Smooth muscle cell (in vitro differentiated cells): ENCODE measurements at regions not wholly inside any gene's neighbourhood (a gene's known extent, or its start where the extent isn't known, plus 50 kb on each side); places are given as distances from the start of the nearest gene placed in this dataset.

Experiments
- DNase-seq: peaks from one replicate; lab custom pipeline; 2025; ENCODE audit not compliant: unreplicated experiment; lab: John Stamatoyannopoulos, UW
- H2AFZ ChIP-seq: fragments of 200-600 bp; sonication (generic); 2 replicates; pipeline ENCODE4 v1.6.0; 2016; ENCODE audit warnings: antibody characterized with exemption, low read depth, mild to moderate bottlenecking
- H3F3A ChIP-seq: fragments of 200-600 bp; sonication (generic); 2 replicates; pipeline ENCODE4 v1.6.0; 2017; ENCODE audit warnings: antibody characterized with exemption, low read depth
- H3K27ac ChIP-seq: fragments of 200-600 bp; sonication (generic); 2 replicates; pipeline ENCODE4 v1.5.1; 2016; ENCODE audit warnings: low read depth, mild to moderate bottlenecking
- H3K27me3 ChIP-seq: fragments of 200-600 bp; sonication (generic); 2 replicates; pipeline ENCODE4 v1.6.1; 2016; ENCODE audit warnings: low read depth, mild to moderate bottlenecking
- H3K36me3 ChIP-seq: fragments of 200-600 bp; sonication (generic); 2 replicates; pipeline ENCODE4 v1.5.1; 2016; ENCODE audit warnings: low read depth
- H3K4me1 ChIP-seq: fragments of 200-600 bp; sonication (generic); 2 replicates; pipeline ENCODE4 v1.5.1; 2016; ENCODE audit warnings: low read depth
- H3K4me2 ChIP-seq: fragments of 200-600 bp; sonication (generic); 2 replicates; pipeline ENCODE4 v1.6.0; 2016; ENCODE audit warnings: mild to moderate bottlenecking
- H3K4me3 ChIP-seq: fragments of 200-600 bp; sonication (generic); 2 replicates; pipeline ENCODE4 v1.5.1; 2016; ENCODE audit warnings: mild to moderate bottlenecking
- H3K79me2 ChIP-seq: fragments of 200-600 bp; sonication (generic); 2 replicates; pipeline ENCODE4 v1.6.0; 2016; ENCODE audit warnings: low read depth, mild to moderate bottlenecking
- H3K9ac ChIP-seq: fragments of 200-600 bp; sonication (generic); 2 replicates; pipeline ENCODE4 v1.6.0; 2016; ENCODE audit warnings: low read depth
- H3K9me3 ChIP-seq: fragments of 200-600 bp; sonication (generic); replicated peaks from 2 replicates; pipeline ENCODE4 v1.5.1; 2016; ENCODE audit warnings: low read depth
- H4K20me1 ChIP-seq: fragments of 200-600 bp; sonication (generic); 2 replicates; pipeline ENCODE4 v1.6.0; 2016; ENCODE audit warnings: low read depth
- CTCF ChIP-seq: fragments of 200-600 bp; sonication (generic); IDR thresholded peaks from 2 replicates; pipeline ENCODE4 v1.5.1; 2017; ENCODE audit warnings: borderline replicate concordance, mild to moderate bottlenecking, antibody characterized with exemption; ENCODE audit not compliant: insufficient read depth, poor library complexity, severe bottlenecking
- WGBS: methylation state at CpG from one replicate; pipeline ENCODE4 v1.1.7; 2016; ENCODE audit warnings: low lambda C conversion rate; 5-methylcytosine and 5-hydroxymethylcytosine counted together

- H3F3A ChIP-seq, result no peaks in the 10 kb centered on the region
- H3K27me3 ChIP-seq, result peaks cover 4% of the 10 kb centered on the region
- no peaks in the 10 kb centered on the region for H4K20me1 ChIP-seq
- H3K79me2 ChIP-seq, result no peaks in the 10 kb centered on the region
- H3K27ac ChIP-seq, result no peak overlapping the region
- no peak for DNase-seq
- no peak overlapping the region for H3K4me3 ChIP-seq
- H2AFZ ChIP-seq, result no peak overlapping the region
- H3K4me2 ChIP-seq, result no peak overlapping the region
- no peak for TF ChIP-seq CTCF
- no peaks in the 10 kb centered on the region for H3K4me1 ChIP-seq
- H3K9me3 ChIP-seq, result no peaks in the 10 kb centered on the region
- H3K36me3 ChIP-seq, result no peaks in the 10 kb centered on the region
- H3K9ac ChIP-seq, result no peak overlapping the region
- 94% methylated on average over 7 of the region's 7 CpGs for WGBS
Measured at GRCh38 chr16:79337906-79338305, 262.6 kb downstream of the MAF start.

DNA sequence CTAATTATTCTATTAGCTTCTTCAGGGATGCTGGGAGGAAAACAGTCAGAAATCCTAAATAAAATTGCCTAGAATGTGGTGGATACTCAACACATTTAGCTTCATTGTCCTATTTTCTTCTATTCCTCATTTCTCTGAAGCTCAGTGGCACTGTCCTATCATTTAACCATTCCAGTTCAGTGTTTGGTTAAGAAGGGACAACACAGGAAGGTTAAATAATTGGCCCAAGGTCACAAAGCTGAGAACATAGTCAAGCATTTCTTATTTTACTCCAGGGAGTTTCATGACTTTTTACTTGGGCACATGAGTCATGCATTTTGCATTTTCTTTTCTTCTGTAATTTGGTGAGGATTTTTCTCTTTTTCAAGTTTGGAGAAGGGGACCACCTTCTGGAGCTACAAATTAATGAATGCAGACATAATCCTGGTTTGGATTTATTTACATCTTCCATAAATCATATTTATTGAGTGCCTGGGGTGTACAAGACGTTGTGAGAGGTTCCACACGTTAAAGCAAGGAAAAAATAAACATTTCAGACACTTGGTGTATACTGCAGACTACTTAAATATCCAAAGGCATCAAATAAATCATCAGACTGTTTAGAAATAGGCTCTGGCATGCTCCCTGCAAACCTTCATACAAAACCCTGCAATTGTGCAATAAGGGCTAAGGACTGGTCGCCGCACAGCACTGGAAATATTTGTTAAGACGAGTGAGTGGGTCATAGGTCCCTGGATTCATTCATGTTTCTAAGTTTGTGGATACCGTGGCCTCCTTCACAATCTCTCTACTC is 263.9 kb downstream of the MAF start:
- Histone ChIP-seq H3K4me1 (no peaks in the 10 kb centered on the region), H3K36me3 (no peaks in the 10 kb centered on the region), H3K9ac (no peak overlapping the region), H3K4me2 (no peak overlapping the region), H3F3A (no peaks in the 10 kb centered on the region), H4K20me1 (no peaks in the 10 kb centered on the region), H2AFZ (no peak overlapping the region), H3K27ac (no peak overlapping the region), H3K9me3 (no peaks in the 10 kb centered on the region), H3K27me3 (peaks cover 4% of the 10 kb centered on the region), H3K4me3 (no peak overlapping the region), H3K79me2 (no peaks in the 10 kb centered on the region)
- 55% methylated on average over 6 of the region's 6 CpGs for WGBS
- DNase-seq, result no peak
- TF ChIP-seq CTCF, result no peak

- no peak overlapping the region for H3K9ac ChIP-seq
- TF ChIP-seq CTCF, result peak; percentile 34
- H3K27ac ChIP-seq, result no peak overlapping the region
- H3K9me3 ChIP-seq, result no peaks in the 10 kb centered on the region
- no peaks in the 10 kb centered on the region for H4K20me1 ChIP-seq
- no peaks in the 10 kb centered on the region for H3K27me3 ChIP-seq
- H3K4me1 ChIP-seq, result peaks cover 3% of the 10 kb centered on the region
- no peaks in the 10 kb centered on the region for H3F3A ChIP-seq
- 66% methylated on average over 13 of the region's 13 CpGs for WGBS
- no peak overlapping the region for H3K4me3 ChIP-seq
- H3K36me3 ChIP-seq, result no peaks in the 10 kb centered on the region
- H2AFZ ChIP-seq, result no peak overlapping the region
- H3K79me2 ChIP-seq, result no peaks in the 10 kb centered on the region
- no peak for DNase-seq
- no peak overlapping the region for H3K4me2 ChIP-seq
Measured at GRCh38 chr16:79334127-79334526, 266.4 kb downstream of the MAF start.

DNA sequence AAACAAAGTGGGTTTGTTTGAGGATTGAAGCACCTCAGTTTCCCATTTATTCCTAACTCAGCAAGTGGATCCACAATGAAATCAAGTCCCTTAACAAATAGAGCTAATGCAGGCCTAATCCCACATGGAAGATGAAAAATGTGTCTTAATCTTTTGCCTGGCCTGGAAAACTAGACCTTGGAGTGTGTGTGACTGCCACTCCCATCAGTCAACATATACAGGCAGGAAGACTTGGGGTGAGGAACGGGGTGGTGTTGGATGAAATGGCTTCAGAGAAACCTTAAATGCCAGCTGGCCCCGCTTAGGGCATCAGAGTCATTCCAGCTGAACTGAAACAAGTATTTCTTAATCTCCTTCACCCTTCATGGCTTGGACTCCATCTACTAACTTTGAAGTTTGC is 269.5 kb downstream of the MAF start:
- peaks cover 12% of the 10 kb centered on the region for H3K27me3 ChIP-seq
- H3K4me1 ChIP-seq, result peaks cover 14% of the 10 kb centered on the region
- H3K9me3 ChIP-seq, result no peaks in the 10 kb centered on the region
- no peak overlapping the region for H3K27ac ChIP-seq
- H3K79me2 ChIP-seq, result no peaks in the 10 kb centered on the region
- H3K36me3 ChIP-seq, result no peaks in the 10 kb centered on the region
- H2AFZ ChIP-seq, result no peak overlapping the region
- no peak for DNase-seq
- H3K4me3 ChIP-seq, result no peak overlapping the region
- no peak for TF ChIP-seq CTCF
- H3K4me2 ChIP-seq, result no peak overlapping the region
- H4K20me1 ChIP-seq, result no peaks in the 10 kb centered on the region
- H3K9ac ChIP-seq, result no peak overlapping the region
- no peaks in the 10 kb centered on the region for H3F3A ChIP-seq
- WGBS, result 95% methylated on average over 2 of the region's 2 CpGs
